GM13977 (cell line): ENCODE measurements at regions not wholly inside any gene's neighbourhood (a gene's known extent, or its start where the extent isn't known, plus 50 kb on each side); places are given as distances from the start of the nearest gene placed in this dataset.

Experiments
- DNase-seq: peaks from one replicate; pipeline ENCODE4 v3.0.0; 2012; ENCODE audit warnings: low spot score
- CTCF ChIP-seq: IDR thresholded peaks from 2 replicates; pipeline ENCODE4 v1.5.1; 2012; ENCODE audit warnings: mild to moderate bottlenecking, control low read depth; ENCODE audit not compliant: insufficient read depth; ENCODE audit errors: extremely low read depth, missing control alignments
- in situ Hi-C: fragments of 300-500 bp; cut with MboI; formaldehyde crosslinking; loops from one replicate; pipeline ENCODE4 v1.12.0; 2022; ENCODE audit warnings: low sequenced_read_pairs, low pct_unique_long_range_greater_than_20kb, mixed read lengths, inconsistent platforms; ENCODE audit not compliant: unreplicated experiment

- DNase-seq, result no peak
- in situ Hi-C loops, result loop anchor here (25.0 kb wide), 2 partner anchors 222 to 1897 kb away; partner anchors contain the start of gene ADAMTS1
- no peak for TF ChIP-seq CTCF
Observed at GRCh38 chr21:28734522-28735175, 258.0 kb downstream of the LTN1 start.

GRCh38 chr21:28731700-28732321, 260.9 kb downstream of the LTN1 start:
- TF ChIP-seq CTCF, result no peak
- in situ Hi-C loops, result loop anchor here (25.0 kb wide), 2 partner anchors 220 to 1895 kb away; partner anchors contain the start of gene ADAMTS1
- no peak for DNase-seq

GRCh38 chr21:28729887-28730286, 262.8 kb downstream of the LTN1 start:
- no peak for TF ChIP-seq CTCF
- no peak for DNase-seq
- in situ Hi-C loops, result loop anchor here (25.0 kb wide), 2 partner anchors 218 to 1893 kb away; partner anchors contain the start of gene ADAMTS1

- in situ Hi-C loops, result loop anchor here (25.0 kb wide), 2 partner anchors 216 to 1891 kb away; partner anchors contain the start of gene ADAMTS1
- no peak for DNase-seq
- TF ChIP-seq CTCF, result no peak
Observed at GRCh38 chr21:28727809-28728208, 264.9 kb downstream of the LTN1 start.

GRCh38 chr21:28725396-28725795, 267.3 kb downstream of the LTN1 start:
- TF ChIP-seq CTCF, result no peak
- in situ Hi-C loops, result loop anchor here (25.0 kb wide), 2 partner anchors 213 to 1888 kb away; partner anchors contain the start of gene ADAMTS1
- DNase-seq, result no peak

- in situ Hi-C loops, result no loop called here
- DNase-seq, result no peak
- no peak for TF ChIP-seq CTCF
Observed at GRCh38 chr21:28723646-28724045, 269.0 kb downstream of the LTN1 start.
